HG03060 (cell line): ENCODE measurements at regions not wholly inside any gene's neighbourhood (a gene's known extent, or its start where the extent isn't known, plus 50 kb on each side); places are given as distances from the start of the nearest gene placed in this dataset.
"Not testable (repeated sequence)": the region's sequence is repeated elsewhere in the genome, so short reads cannot be mapped to it uniquely, and the experiment has no call there.

Experiments used
- ATAC-seq: cut with Tn5 transposase; IDR thresholded peaks from one replicate; pipeline ENCODE4 v1.9.1; 2021; ENCODE audit warnings: low read depth, moderate number of reproducible peaks; ENCODE audit not compliant: unreplicated experiment

GRCh38 chr13:32828711-32829110 is 187.5 kb upstream of the KL start:
- no peak for ATAC-seq

GRCh38 chr13:32829269-32829668 is 187.0 kb upstream of the KL start:
- no peak for ATAC-seq

GRCh38 chr13:32829676-32830335 is 186.4 kb upstream of the KL start:
- ATAC-seq = no peak

GRCh38 chr13:32830336-32831031 is 185.7 kb upstream of the KL start:
- no peak for ATAC-seq

- no peak for ATAC-seq
These were observed 178.8 kb upstream of the KL start for GRCh38 chr13:32837307-32837972.

- ATAC-seq = no peak
These were observed 178.0 kb upstream of the KL start for GRCh38 chr13:32837973-32838927.

GRCh38 chr13:32838945-32839344 is 177.3 kb upstream of the KL start:
- no peak for ATAC-seq

- no peak for ATAC-seq
These were observed 176.1 kb upstream of the KL start for GRCh38 chr13:32840113-32840512.

- ATAC-seq = peak; percentile 60
These were observed 175.1 kb upstream of the KL start for GRCh38 chr13:32840989-32841713.

GRCh38 chr13:32845952-32846950 is 170.0 kb upstream of the KL start:
- no peak for ATAC-seq

GRCh38 chr13:32847976-32848375 is 168.2 kb upstream of the KL start:
- not testable (repeated sequence) for ATAC-seq

GRCh38 chr13:32849369-32849768 is 166.9 kb upstream of the KL start:
- ATAC-seq = no peak

GRCh38 chr13:32850316-32851052 is 165.7 kb upstream of the KL start:
- no peak for ATAC-seq

- no peak for ATAC-seq
These were observed 164.8 kb upstream of the KL start for GRCh38 chr13:32851083-32852069.

- ATAC-seq = no peak
These were observed 163.7 kb upstream of the KL start for GRCh38 chr13:32852526-32852925.

- no peak for ATAC-seq
These were observed 159.1 kb upstream of the KL start for GRCh38 chr13:32857077-32857476.

GRCh38 chr13:32857689-32858088 is 158.5 kb upstream of the KL start:
- ATAC-seq = no peak
